ENCODE measurements at regions not wholly inside any gene's neighbourhood (a gene's known extent, or its start where the extent isn't known, plus 50 kb on each side); places are given as distances from the start of the nearest gene placed in this dataset.
"Not testable (repeated sequence)": the region's sequence is repeated elsewhere in the genome, so short reads cannot be mapped to it uniquely, and the experiment has no call there.

DNA sequence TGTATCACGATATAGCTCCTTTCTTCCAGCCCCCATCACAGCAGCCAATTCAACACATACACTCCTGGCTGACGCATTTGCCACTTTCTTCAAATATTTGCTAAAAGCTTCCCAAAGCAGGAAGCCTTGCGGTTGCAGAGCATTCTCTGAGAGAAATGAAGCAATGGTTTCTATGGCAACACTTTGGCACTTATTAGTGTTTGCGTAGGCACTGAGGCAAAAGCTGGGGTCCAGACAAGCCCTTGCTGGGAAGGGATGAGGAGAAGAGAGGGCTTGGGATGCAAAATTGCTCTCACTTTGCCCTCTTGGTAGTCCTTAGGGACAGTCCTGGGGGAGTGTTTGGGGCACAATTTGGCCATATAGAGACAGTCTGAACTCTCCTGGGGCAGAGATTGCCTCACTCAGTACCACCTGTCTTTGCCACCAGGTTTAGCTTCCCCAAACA, 55.0 kb upstream of the PAK3 start:
- peak; percentile 8 for DNase-seq

DNA sequence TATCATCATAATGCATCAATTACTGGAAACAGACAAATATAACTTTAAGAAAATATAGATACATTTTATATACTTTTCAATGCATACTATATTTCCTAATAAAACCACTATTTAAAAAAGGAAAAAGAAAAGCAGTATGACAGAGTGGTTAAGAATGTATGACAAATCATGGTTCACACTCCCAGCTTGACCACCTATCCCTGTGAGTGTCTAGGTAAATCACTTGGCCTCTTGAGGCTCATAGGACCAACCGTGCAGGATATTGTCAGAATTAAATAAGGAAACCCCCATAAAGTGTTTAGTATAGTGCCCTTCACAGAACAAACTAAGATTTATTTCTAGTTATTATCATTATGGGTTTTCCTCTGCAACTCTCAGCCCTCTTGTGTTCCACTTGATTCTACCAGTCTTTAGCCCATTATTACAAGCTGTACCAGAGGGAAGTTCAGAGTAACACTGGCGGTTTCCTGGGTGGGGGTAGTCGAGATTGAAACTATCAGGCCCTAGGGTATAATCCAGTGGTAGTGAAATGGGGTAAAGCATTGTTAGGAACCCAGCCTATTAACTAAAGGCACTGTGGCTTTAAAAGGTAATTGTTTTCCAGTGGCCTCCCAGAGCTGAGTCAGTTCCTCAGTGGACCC, 55.5 kb upstream of the PAK3 start:
- DNase-seq: no peak

DNA sequence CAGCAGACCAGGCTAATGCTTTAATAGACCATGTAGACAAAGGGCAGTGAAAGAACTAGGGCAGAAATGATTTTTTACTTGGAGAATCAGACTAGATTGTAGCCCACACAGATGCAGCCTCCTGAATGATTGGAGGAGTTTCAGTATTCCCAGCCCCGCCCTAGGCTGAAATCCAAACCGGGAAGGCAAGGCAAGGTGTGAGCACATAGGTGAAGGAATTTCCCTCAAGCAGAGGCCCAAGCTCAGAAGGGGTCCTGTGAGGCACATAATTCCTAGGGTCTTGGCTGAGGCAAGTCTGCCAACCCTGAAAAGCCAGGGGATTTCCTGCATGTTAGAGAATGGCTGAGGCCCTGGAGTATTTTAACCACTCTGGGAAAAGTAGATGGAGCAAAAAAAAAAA, 56.4 kb upstream of the PAK3 start:
- no peak for DNase-seq

GRCh38 chrX:111035991-111036390, 60.0 kb upstream of the PAK3 start:
- DNase-seq: no peak

- DNase-seq: no peak
Observed at GRCh38 chrX:111035256-111035655, 60.7 kb upstream of the PAK3 start.

GRCh38 chrX:111022998-111023397, 73.0 kb upstream of the PAK3 start:
- not testable (repeated sequence) for DNase-seq

GRCh38 chrX:111020283-111020682, 75.7 kb upstream of the PAK3 start:
- no peak for DNase-seq

- no peak for DNase-seq
Observed at GRCh38 chrX:111013778-111014455, 82.1 kb upstream of the PAK3 start.

DNA sequence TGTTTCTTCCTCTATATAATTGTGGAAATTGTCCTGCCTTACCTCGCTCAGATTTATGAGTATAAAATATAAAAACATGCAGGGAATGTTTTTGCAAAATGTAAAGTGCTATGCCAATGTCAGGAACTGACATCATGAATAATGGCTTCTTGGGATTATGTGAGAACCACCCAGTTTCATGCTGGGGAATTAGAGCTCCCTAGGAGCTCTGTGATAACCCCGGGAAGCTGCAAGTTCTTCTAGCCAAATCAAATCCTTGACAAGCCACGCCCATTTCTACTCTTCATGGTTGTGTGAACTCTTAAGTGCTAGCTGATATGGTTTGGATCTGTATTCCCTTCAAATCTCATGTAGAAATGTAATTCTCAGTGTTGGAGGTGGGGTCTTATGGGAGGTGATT, 85.9 kb upstream of the PAK3 start:
- DNase-seq: no peak

GRCh38 chrX:111009256-111009655, 86.7 kb upstream of the PAK3 start:
- DNase-seq: no peak

DNA sequence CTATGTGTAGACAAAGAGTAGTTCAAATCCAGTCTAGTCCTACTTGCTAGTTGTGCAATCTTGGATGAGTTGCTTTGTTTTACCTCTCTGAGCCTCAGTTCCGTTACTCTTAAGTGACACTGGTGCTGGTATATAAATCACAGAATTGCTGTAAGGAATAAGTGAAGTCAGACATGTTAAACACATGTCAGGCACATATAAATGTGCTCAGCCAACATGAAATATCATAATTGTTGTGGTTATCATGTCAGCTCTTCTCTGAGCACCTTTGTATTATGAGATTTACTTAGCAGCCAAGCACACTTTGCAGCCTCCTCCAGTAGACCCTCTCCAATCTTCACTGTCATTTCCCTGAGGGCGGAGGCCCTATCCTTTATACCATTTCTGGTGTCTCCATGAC, 87.9 kb upstream of the PAK3 start:
- no peak for DNase-seq

GRCh38 chrX:111007238-111007637, 88.8 kb upstream of the PAK3 start:
- no peak for DNase-seq

- no peak for DNase-seq
Observed at GRCh38 chrX:111006116-111006515, 89.9 kb upstream of the PAK3 start.

DNA sequence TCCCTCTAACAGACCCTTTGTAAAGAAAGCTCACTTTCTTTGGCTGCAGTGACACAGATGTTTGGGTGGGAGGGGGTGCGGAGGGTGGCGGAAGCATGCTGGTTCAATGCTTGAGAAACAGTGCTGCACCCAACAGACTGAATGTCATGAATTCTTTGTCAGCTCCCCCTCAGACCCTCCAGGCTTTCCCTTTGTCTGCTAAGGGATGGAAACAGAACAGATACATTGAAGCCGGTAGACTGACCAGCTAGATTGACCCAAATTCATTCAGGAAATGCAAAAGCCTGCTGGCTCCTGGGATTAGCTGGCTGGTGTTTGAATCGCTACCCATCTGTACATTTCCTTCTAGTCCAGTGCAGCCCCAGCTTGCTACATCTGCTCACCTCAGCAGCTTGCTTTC, 90.8 kb upstream of the PAK3 start:
- no peak for DNase-seq

GRCh38 chrX:111003118-111003517, 92.9 kb upstream of the PAK3 start:
- no peak for DNase-seq

- no peak for DNase-seq
Observed at GRCh38 chrX:110992611-110993010, 103.4 kb upstream of the PAK3 start.

- DNase-seq: no peak
Observed at GRCh38 chrX:110989869-110990268, 106.1 kb upstream of the PAK3 start.

- DNase-seq: no peak
Observed at GRCh38 chrX:110989447-110989846, 106.5 kb upstream of the PAK3 start.

- DNase-seq: no peak
Observed at GRCh38 chrX:110987292-110987691, 108.7 kb upstream of the PAK3 start.

DNA sequence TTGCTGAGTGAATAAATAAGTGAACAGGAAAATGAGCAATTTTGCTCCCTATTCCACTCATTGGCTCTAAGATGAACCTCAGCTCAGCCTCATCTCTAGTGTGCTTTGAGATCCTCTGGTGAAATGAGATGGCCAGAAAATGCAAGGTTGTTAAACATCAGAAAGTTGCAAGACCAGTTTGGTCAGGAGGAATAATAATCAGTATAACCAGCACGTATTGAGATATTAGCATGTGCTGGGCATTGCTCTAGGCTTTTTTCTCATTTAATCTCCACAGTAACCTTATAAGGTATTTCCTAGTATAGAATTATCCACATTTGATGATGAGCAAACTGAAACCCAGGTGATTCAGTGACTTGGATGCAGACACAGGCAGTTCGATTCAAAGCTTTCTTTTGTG, 110.5 kb upstream of the PAK3 start:
- no peak for DNase-seq

GRCh38 chrX:110983024-110983423, 113.0 kb upstream of the PAK3 start:
- DNase-seq: no peak

- DNase-seq: no peak
Observed at GRCh38 chrX:110966839-110967238, 129.2 kb upstream of the PAK3 start.

DNA sequence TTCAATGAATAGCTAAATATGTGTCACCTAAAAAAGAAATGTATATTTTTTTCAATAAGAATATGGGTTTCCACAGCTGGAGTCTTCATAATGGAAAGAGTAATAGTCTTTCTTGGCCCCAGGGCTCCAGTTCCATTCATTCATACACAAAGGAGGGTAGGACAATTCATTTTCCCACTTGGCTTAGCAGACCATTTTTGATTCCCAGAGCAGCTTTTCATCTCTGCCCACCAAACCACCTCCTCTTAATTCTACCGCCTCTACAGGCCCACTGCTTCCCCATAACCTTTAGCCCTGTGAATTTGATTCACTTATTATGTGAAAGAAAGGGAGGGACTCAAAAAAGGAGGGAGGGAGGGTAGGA, 129.9 kb upstream of the PAK3 start:
- no peak for DNase-seq

- no peak for DNase-seq
Observed at GRCh38 chrX:110965409-110966090, 130.4 kb upstream of the PAK3 start.

Measured in CD4-positive, alpha-beta T cell treated with Interferon gamma for 1 hour (primary cell).